Suprapubic skin (tissue), 4 donors: ENCODE measurements at regions not wholly inside any gene's neighbourhood (a gene's known extent, or its start where the extent isn't known, plus 50 kb on each side); places are given as distances from the start of the nearest gene placed in this dataset.
"Not testable (repeated sequence)": the region's sequence is repeated elsewhere in the genome, so short reads cannot be mapped to it uniquely, and the experiment has no call there.

ENCODE experiments used
- DNase-seq, 2 donors: peaks; one replicate each; pipeline ENCODE4 v3.0.0-alpha.2; 2019; ENCODE audit warnings: low spot score in 2 of 2
- H3K27ac ChIP-seq: fragments of 200-600 bp; sonication (generic); one replicate; pipeline ENCODE4 v1.5.1; 2019
- H3K27me3 ChIP-seq: fragments of 200-600 bp; sonication (generic); one replicate; pipeline ENCODE4 v1.5.1; 2019
- H3K36me3 ChIP-seq: fragments of 200-600 bp; sonication (generic); one replicate; pipeline ENCODE4 v1.5.1; 2019
- H3K4me1 ChIP-seq: fragments of 200-600 bp; sonication (generic); one replicate; pipeline ENCODE4 v1.5.1; 2019
- H3K4me3 ChIP-seq: fragments of 200-600 bp; sonication (generic); one replicate; pipeline ENCODE4 v1.5.1; 2019; ENCODE audit warnings: mild to moderate bottlenecking
- H3K9me3 ChIP-seq: fragments of 200-600 bp; sonication (generic); one replicate; pipeline ENCODE4 v1.5.1; 2019
- EP300 ChIP-seq: sonication (generic); formaldehyde crosslinking; IDR thresholded peaks from one replicate; pipeline ENCODE4 v1.6.1; 2017; ENCODE audit warnings: antibody characterized with exemption
- POLR2A ChIP-seq, 2 donors: fragments of 450-650 bp; IDR thresholded peaks; one replicate each; pipeline ENCODE4 v1.6.1; 2017; ENCODE audit warnings: antibody characterized with exemption in 2 of 2, mild to moderate bottlenecking in 2 of 2, moderate library complexity in 2 of 2
- POLR2AphosphoS5 ChIP-seq, 3 donors: sonication (generic); formaldehyde crosslinking; IDR thresholded peaks; one replicate each; pipeline ENCODE4 v1.6.1; 2017; ENCODE audit warnings: antibody characterized with exemption in 3 of 3
- WGBS: methylation state at CpG from one replicate; pipeline ENCODE4 v1.1.5; 2018; 5-methylcytosine and 5-hydroxymethylcytosine counted together
- TF ChIP-seq, protein P1 (sequence below), 2 donors: fragments of 200-600 bp in 1 of 2; fragments of 450-650 bp in 1 of 2; sonication (generic) in 1 of 2; IDR thresholded peaks; one replicate each; pipeline ENCODE4 v1.5.1; 2016 to 2019; ENCODE audit warnings: antibody characterized with exemption in 2 of 2, mild to moderate bottlenecking in 1 of 2, moderate library complexity in 1 of 2

GRCh38 chr10:43844221-43844620, 195.5 kb upstream of the ZNF32 start:
- Histone ChIP-seq H3K4me1 (peaks cover 41% of the 10 kb centered on the region), H3K27ac (no peak overlapping the region), H3K36me3 (no peaks in the 10 kb centered on the region), H3K9me3 (no peaks in the 10 kb centered on the region), H3K27me3 (no peaks in the 10 kb centered on the region), H3K4me3 (no peak overlapping the region)
- 82% methylated on average over 4 of the region's 4 CpGs for WGBS
- no peak for DNase-seq
- TF ChIP-seq POLR2A (IDR thresholded peaks at IDR 0.05) (no peak), POLR2AphosphoS5 (IDR thresholded peaks at IDR 0.05) (no peak), EP300 (no peak)
- TF ChIP-seq, protein P1, sequence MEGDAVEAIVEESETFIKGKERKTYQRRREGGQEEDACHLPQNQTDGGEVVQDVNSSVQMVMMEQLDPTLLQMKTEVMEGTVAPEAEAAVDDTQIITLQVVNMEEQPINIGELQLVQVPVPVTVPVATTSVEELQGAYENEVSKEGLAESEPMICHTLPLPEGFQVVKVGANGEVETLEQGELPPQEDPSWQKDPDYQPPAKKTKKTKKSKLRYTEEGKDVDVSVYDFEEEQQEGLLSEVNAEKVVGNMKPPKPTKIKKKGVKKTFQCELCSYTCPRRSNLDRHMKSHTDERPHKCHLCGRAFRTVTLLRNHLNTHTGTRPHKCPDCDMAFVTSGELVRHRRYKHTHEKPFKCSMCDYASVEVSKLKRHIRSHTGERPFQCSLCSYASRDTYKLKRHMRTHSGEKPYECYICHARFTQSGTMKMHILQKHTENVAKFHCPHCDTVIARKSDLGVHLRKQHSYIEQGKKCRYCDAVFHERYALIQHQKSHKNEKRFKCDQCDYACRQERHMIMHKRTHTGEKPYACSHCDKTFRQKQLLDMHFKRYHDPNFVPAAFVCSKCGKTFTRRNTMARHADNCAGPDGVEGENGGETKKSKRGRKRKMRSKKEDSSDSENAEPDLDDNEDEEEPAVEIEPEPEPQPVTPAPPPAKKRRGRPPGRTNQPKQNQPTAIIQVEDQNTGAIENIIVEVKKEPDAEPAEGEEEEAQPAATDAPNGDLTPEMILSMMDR (IDR thresholded peaks at IDR 0.05) = no peak

DNA sequence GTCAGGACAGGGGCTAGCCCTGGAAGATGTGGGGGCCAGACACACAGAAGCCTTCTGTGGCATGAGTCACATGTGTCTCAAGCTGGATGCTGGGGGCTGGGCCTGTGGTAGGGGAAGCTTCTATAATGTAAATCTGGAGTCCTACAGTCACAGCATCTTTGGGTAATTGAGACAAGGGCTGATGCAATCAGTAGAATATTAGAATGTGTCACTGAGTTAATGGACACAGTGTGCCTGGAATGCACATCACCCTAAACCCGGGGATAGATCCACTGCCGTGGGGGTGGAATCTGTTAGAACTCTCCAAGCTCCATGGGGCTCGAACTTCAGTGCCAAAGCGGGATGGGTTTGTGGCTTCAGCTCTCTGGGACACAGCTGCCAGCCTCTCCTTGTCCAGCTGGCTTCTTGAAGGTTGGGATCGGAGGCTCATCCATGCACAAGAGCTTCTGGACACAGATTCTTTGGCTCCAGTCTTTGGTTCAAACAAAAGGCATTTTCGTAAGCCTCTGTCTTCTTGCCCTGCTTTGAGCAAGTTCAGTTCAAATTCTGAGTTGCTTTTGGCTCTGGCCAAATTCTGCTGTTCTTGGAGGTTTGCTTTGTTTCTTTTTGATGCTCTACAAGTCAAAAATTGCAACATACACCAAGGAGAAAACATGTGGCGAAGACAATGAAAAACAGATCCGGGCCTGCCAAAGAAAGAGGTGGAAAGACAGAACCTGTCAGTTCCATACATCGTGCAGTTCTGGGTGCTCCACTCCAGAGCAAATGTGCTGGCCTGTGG, 194.8 kb upstream of the ZNF32 start:
- TF ChIP-seq POLR2AphosphoS5 (IDR thresholded peaks at IDR 0.05) (no peak), EP300 (no peak), POLR2A (IDR thresholded peaks at IDR 0.05) (no peak)
- TF ChIP-seq, protein P1 (IDR thresholded peaks at IDR 0.05) = no peak
- H3K27me3 ChIP-seq = no peaks in the 10 kb centered on the region
- H3K9me3 ChIP-seq = no peaks in the 10 kb centered on the region
- H3K4me3 ChIP-seq = no peak overlapping the region
- DNase-seq = peak in 1 of 2 donors; percentile 83
- no peaks in the 10 kb centered on the region for H3K36me3 ChIP-seq
- peak overlapping the region; percentile 62 for H3K27ac ChIP-seq
- WGBS = 52% methylated on average over 6 of the region's 9 CpGs
- peaks cover 41% of the 10 kb centered on the region for H3K4me1 ChIP-seq

DNA sequence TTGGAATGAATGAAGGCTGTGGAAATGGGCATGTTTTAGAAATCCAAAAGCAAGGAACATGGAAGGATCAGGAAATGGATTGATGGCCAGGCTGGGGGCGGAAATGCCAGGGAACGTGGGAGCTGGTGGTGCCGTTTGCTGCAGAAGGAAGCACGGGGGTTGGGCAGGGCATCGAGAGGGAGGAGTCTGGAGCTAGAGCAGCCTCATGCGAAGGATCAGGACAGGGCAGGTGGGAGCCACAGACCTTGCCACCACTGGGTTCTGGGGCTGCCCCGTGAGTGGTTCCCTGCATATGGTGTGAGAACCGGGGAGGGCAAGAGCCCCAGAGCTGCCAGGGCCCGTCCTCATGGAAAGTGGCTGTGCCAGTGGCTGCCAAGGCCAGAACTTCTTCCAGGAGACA, 193.8 kb upstream of the ZNF32 start:
- H3K4me1 ChIP-seq = peaks cover 41% of the 10 kb centered on the region
- H3K4me3 ChIP-seq = no peak overlapping the region
- TF ChIP-seq EP300 (no peak), POLR2A (IDR thresholded peaks at IDR 0.05) (no peak), POLR2AphosphoS5 (IDR thresholded peaks at IDR 0.05) (no peak)
- TF ChIP-seq, protein P1 (IDR thresholded peaks at IDR 0.05) = no peak
- 82% methylated on average over 9 of the region's 9 CpGs for WGBS
- H3K27ac ChIP-seq = no peak overlapping the region
- H3K36me3 ChIP-seq = no peaks in the 10 kb centered on the region
- no peaks in the 10 kb centered on the region for H3K9me3 ChIP-seq
- no peaks in the 10 kb centered on the region for H3K27me3 ChIP-seq
- no peak for DNase-seq

GRCh38 chr10:43842072-43842471, 193.4 kb upstream of the ZNF32 start:
- no peak for DNase-seq
- no peak overlapping the region for H3K4me3 ChIP-seq
- TF ChIP-seq POLR2AphosphoS5 (IDR thresholded peaks at IDR 0.05) = no peak
- no peaks in the 10 kb centered on the region for H3K36me3 ChIP-seq
- peaks cover 41% of the 10 kb centered on the region for H3K4me1 ChIP-seq
- H3K27ac ChIP-seq = no peak overlapping the region
- no peaks in the 10 kb centered on the region for H3K27me3 ChIP-seq
- WGBS = 67% methylated on average over 6 of the region's 6 CpGs
- H3K9me3 ChIP-seq = no peaks in the 10 kb centered on the region

- H3K9me3 ChIP-seq = peaks cover 4% of the 10 kb centered on the region
- no peak for DNase-seq
- WGBS = 82% methylated on average over 3 of the region's 3 CpGs
- no peak for TF ChIP-seq EP300
- no peak for TF ChIP-seq POLR2AphosphoS5 (IDR thresholded peaks at IDR 0.05)
- TF ChIP-seq, protein P1 (IDR thresholded peaks at IDR 0.05) = no peak
- no peak for TF ChIP-seq POLR2A (IDR thresholded peaks at IDR 0.05)
- no peaks in the 10 kb centered on the region for H3K36me3 ChIP-seq
- H3K4me1 ChIP-seq = peaks cover 22% of the 10 kb centered on the region
- H3K4me3 ChIP-seq = no peak overlapping the region
- no peaks in the 10 kb centered on the region for H3K27me3 ChIP-seq
- no peak overlapping the region for H3K27ac ChIP-seq
Measured at GRCh38 chr10:43839973-43840372, 191.3 kb upstream of the ZNF32 start.

DNA sequence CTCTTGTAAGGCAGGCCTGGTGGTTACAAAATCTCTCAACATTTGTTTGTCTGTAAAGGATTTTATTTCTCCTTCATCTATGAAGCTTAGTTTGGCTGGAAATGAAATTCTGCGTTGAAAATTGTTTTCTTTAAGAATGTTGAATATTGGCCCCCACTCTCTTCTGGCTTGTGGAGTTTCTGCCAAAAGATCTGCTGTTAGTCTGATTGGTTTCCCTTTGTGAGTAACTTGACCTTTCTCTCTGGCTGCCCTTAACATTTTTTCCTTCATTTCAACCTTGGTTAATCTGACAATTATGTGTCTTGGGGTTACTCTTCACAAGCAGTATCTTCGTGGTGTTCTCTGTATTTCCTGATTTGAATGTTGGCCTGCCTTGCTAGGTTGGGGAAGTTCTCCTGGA, 186.1 kb upstream of the ZNF32 start:
- WGBS = 75% methylated on average over 2 of the region's 2 CpGs
- H3K4me3 ChIP-seq, H3K36me3 ChIP-seq, H3K4me1 ChIP-seq, H3K27ac ChIP-seq, DNase-seq, H3K27me3 ChIP-seq, H3K9me3 ChIP-seq: not testable (repeated sequence)
